A204.1 (cell line): ENCODE measurements at regions not wholly inside any gene's neighbourhood (a gene's known extent, or its start where the extent isn't known, plus 50 kb on each side); places are given as distances from the start of the nearest gene placed in this dataset.
"Not testable (repeated sequence)": the region's sequence is repeated elsewhere in the genome, so short reads cannot be mapped to it uniquely, and the experiment has no call there.

Experiments
- FAIRE-seq: peaks from 2 replicates; lab custom pipeline; 2012; peaks lifted over from hg19 to GRCh38; lab: Jason Lieb, UNC

DNA sequence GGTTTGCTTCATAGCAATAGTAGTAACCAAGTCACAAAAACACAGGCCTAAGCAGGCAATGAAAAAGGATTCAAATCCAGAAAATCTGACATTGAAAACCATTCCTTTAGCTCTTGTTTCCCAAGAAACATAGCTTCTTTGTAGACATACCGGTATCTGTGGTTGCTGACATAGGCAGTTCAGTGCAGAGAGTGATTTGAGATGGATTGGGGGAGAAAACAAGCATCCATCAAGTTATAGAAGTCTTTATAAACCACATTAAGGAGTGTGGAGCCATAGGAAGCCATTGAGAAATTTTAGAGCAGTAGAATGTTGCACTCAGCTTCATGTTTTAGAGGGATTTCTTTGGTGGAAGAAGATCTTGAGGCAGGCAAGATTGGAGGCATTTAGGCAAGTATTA is 91.2 kb upstream of the MARCKS start:
- no peak for FAIRE-seq

GRCh38 chr6:113767985-113768384 is 89.2 kb upstream of the MARCKS start:
- FAIRE-seq: no peak

DNA sequence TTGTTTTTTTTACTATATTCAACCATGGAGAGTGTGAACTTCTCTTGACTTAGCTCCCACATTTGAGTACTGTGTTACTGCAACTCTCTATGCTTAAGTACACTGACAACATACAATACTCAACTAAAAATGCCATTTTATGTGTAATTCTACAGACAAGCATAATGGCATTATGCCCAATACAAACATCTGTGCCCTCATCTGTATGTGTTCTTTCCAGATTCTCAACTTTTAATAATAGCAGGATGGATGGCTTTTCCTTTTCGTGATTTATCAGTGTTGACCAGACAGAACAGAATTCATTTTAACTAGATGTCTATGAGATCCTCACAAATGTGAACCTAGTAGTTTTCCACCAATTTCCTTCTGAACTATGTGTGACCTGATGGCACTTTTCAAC is 84.2 kb upstream of the MARCKS start:
- no peak for FAIRE-seq

DNA sequence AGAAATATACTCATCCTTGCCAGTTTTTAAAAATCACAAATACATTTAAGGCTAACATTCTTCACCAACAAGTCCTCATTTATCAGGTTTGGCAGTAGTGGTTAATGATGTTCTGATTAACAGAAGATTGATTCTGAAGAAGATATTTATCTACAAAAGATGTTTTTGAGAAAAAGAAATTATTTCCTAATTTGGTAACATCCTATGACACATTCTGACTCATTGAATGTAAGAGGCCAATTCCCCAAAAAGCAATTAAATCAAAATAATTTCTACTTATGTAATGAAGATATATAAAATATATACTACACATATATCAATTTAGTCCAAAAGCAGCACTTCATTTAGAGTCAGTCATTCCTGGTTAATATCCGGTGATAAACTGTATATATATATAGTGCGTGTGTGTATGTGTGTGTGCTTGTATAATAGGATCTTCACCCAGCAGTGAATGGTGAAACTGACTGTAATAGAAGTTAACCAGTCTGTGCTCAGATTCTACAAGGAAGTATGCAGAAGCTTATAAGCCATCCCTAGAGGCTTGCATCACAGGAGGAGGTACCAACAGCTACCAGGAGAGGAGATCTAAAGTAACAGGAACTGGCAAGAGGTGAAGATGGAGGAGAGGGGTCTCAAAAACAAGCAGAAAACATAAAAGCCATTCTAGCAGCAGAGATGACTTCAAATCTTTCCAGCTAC is 82.9 kb upstream of the MARCKS start:
- no peak for FAIRE-seq

DNA sequence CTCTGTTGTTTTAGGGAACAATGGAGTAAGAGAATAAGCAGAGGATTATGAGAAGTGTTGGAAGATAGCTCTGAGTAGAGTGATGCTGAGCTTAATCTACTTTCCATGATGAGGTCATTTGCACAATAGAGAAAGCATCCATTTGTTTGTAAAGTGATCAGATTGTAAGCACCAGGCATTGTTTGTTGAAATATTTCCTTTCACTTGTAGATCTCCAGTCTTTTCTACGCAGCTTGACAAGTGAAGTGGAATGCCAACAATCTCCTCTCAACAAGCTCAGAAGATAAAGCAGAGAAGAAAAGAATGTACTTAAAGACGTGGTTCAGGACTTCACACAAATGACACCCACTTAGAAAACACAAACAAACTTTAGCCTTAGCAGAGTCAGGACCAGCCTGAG is 80.1 kb upstream of the MARCKS start:
- no peak for FAIRE-seq

- FAIRE-seq: no peak
Measured at GRCh38 chr6:113777601-113778000, 79.5 kb upstream of the MARCKS start.

DNA sequence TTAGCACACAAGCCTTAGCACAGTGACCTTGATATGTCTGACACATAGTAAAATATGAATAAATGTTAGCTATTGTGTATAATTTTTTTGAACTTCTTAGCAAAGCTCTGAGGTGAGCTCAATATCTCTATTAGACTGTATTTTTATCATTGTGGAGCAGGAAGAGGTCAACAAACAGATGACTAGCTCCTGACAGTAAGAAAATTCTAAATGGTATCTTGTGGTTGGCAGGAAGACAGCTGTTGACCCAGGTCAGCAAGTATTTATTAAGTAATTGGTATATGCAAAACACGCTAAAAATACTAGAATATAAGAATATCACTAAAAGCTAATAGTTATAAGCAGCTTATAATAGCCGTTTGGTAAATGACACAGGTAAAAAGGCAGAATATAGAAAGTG is 77.5 kb upstream of the MARCKS start:
- no peak for FAIRE-seq

DNA sequence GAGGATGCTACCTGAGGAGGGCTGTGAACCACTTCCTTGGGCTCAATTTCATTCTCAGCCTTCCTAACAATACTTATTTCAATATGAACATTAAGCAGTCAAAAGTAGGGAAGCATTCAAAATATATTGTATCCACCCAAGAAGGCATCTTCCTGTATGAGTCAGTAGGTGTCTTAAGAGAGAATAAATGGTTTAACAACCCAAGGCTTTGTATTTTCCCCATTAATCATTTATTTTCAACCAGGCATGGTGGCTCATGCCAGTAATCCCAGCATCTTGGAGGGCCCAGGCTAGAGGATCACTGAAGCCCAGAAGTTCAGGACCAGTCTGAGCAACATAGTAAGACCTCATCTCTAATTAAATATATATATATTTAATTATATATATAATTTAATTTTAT is 74.5 kb upstream of the MARCKS start:
- FAIRE-seq: no peak

- FAIRE-seq: no peak
Measured at GRCh38 chr6:113786168-113786567, 71.0 kb upstream of the MARCKS start.

- no peak for FAIRE-seq
Measured at GRCh38 chr6:113788586-113788985, 68.6 kb upstream of the MARCKS start.

- FAIRE-seq: not testable (repeated sequence)
Measured at GRCh38 chr6:113791225-113791624, 65.9 kb upstream of the MARCKS start.

- FAIRE-seq: not testable (repeated sequence)
Measured at GRCh38 chr6:113795371-113795770, 61.8 kb upstream of the MARCKS start.

DNA sequence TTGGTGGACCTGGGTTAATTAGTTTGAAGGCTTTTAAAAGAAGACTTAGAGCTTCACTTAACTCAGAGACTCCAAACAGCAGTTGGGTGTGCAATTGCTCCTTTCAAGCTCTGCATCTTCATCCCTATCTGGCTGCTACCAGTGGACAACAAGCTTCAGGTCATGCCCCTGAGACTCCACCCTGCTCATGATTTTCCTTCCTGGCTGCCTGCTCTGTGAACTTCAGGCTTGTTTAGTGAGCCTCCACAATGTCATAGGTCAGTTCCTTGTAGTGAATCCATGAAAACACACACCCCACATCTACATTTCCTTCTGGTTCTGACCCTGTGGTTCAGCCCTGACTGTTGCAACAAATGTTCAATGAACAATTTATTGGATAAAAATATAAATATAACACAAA is 61.1 kb upstream of the MARCKS start:
- FAIRE-seq: no peak

DNA sequence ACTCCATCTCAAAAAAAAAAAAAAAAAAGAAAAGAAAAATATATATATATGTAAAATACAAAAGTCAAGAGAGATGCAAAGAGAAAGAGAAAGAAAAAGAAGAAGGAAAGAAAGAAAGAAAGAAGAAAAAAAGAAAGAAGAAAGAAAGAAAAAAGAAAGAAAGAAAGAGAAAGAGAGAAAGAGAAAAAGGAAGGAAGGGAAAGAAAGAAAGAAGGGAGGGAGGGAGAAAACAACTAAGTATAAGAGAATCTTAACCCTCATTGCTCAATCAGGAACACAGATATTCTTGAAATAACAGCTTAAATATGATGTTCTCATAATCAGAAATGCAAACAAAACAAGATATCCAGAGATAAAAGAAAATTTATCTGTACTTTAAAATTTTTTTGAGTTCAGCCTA is 54.4 kb upstream of the MARCKS start:
- FAIRE-seq: no peak

DNA sequence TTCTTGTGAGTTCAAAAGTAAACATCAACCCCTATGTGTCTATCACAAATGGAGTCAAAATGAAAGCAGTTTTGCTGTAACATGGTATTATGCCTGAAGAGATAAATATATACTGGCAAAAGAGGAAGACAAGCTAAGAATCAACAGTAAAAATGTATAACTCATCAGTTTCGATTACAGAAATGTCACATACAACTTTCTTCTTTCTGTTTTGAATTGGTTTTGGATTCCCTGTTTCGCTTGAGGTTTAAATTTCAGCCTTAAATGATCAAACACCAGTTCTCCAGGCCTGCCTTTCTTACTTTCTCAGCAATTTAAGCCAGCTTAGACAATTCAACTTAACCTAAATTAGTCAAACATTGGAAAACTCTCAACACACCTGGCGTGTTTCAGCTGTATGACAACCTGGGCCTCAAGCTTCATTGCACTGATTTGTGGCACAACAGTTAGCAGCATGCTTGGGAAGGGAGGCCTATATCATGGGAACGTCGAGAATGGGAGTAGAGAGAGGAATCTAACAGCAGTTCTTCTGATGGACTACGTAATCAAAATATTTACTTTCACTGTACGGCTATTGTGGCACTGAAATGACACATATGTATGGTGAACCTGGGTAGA is 51.9 kb upstream of the MARCKS start:
- no peak for FAIRE-seq

- no peak for FAIRE-seq
Measured at GRCh38 chr6:113805811-113806495, 51.2 kb upstream of the MARCKS start.
